Fibroblast of lung (primary cell): ENCODE measurements at regions not wholly inside any gene's neighbourhood (a gene's known extent, or its start where the extent isn't known, plus 50 kb on each side); places are given as distances from the start of the nearest gene placed in this dataset.
"Not testable (repeated sequence)": the region's sequence is repeated elsewhere in the genome, so short reads cannot be mapped to it uniquely, and the experiment has no call there.

Experiments
- DNase-seq, 2 donors: peaks; one replicate each; pipeline versions ENCODE4 v3.0.0 to v3.0.0-alpha.2; 2010; ENCODE audit warnings: low read depth in 2 of 2
- H2AFZ ChIP-seq: 2 replicates; pipeline ENCODE4 v1.5.1; 2012; ENCODE audit warnings: low read length, control low read depth, inconsistent platforms
- H3K27ac ChIP-seq: 2 replicates; pipeline ENCODE4 v1.5.1; 2011; ENCODE audit warnings: low read length, control low read depth; ENCODE audit not compliant: insufficient read depth
- H3K27me3 ChIP-seq: 2 replicates; pipeline ENCODE4 v1.5.1; 2011; ENCODE audit warnings: mild to moderate bottlenecking, low read length; ENCODE audit not compliant: control insufficient read depth, insufficient read depth
- H3K36me3 ChIP-seq: 2 replicates; pipeline ENCODE4 v1.5.1; 2011; ENCODE audit warnings: low read length; ENCODE audit not compliant: control insufficient read depth, insufficient read depth
- H3K4me1 ChIP-seq: 2 replicates; pipeline ENCODE4 v1.5.1; 2011; ENCODE audit warnings: low read length; ENCODE audit not compliant: control insufficient read depth, insufficient read depth; ENCODE audit errors: extremely low read depth
- H3K4me2 ChIP-seq: 2 replicates; pipeline ENCODE4 v1.5.1; 2011; ENCODE audit warnings: low read length, control low read depth; ENCODE audit not compliant: insufficient read depth; ENCODE audit errors: extremely low read depth
- H3K4me3 ChIP-seq, 4 experiments: fragments of 200-600 bp in 1 of 4; sonication (generic) in 1 of 4; replicated peaks in 1 of 4; 2 replicates each; pipeline ENCODE4 v1.5.1; 2011 to 2016; ENCODE audit warnings: low read length in 4 of 4, low read depth in 3 of 4, mild to moderate bottlenecking in 3 of 4, control low read depth in 2 of 4, inconsistent platforms in 1 of 4, mixed read lengths in 1 of 4; ENCODE audit not compliant: insufficient read depth in 1 of 4; ENCODE audit errors: control extremely low read depth in 1 of 4
- H3K79me2 ChIP-seq: 2 replicates; pipeline ENCODE4 v1.5.1; 2012; ENCODE audit warnings: mild to moderate bottlenecking, low read length, inconsistent platforms; ENCODE audit not compliant: control insufficient read depth, insufficient read depth
- H3K9ac ChIP-seq: 2 replicates; pipeline ENCODE4 v1.5.1; 2011; ENCODE audit warnings: mild to moderate bottlenecking, low read length, control low read depth; ENCODE audit not compliant: insufficient read depth
- H3K9me3 ChIP-seq: 2 replicates; pipeline ENCODE4 v1.5.1; 2012; ENCODE audit warnings: low read depth, low read length; ENCODE audit not compliant: control insufficient read depth, insufficient read depth
- H4K20me1 ChIP-seq: 2 replicates; pipeline ENCODE4 v1.5.1; 2011; ENCODE audit warnings: low read length; ENCODE audit not compliant: control insufficient read depth, insufficient read depth; ENCODE audit errors: extremely low read depth
- EZH2 ChIP-seq: IDR thresholded peaks from 2 replicates; pipeline ENCODE4 v1.5.1; 2012; ENCODE audit warnings: low read length, control low read depth, mild to moderate bottlenecking; ENCODE audit errors: missing control alignments
- TF ChIP-seq, protein P1 (sequence below), 2 donors: IDR thresholded peaks in 1 of 2; conservative IDR thresholded peaks in 1 of 2; 1 replicate in 1 of 2; 2 replicates in 1 of 2; pipeline ENCODE4 v1.5.1; 2011 to 2012; ENCODE audit warnings: low read length in 2 of 2, control low read depth in 1 of 2, inconsistent platforms in 1 of 2, low read depth in 1 of 2, mild to moderate bottlenecking in 1 of 2

DNA sequence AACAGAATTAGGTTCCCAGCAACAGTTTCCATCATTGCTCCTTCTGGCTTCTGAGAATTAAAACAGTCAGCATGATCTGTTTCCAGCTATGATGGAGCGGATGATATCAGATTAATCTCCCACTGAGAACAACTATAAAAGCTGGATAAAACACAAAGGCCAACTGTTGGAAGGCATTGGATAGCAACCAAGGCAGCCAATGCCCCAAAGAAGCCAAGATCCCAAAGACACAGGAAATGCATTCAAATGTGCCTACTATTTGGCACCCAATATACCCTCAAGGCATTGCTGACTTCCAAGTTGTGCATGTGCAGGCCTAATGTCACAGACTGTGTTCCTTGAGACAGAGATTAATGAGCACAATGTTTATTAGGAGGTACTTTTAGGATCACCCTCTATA is 259.3 kb downstream of the ARHGAP12 start:
- Histone ChIP-seq H3K27ac (no peak overlapping the region), H3K4me3 (no peak overlapping the region), H2AFZ (no peak overlapping the region), H3K9me3 (no peaks in the 10 kb centered on the region), H3K4me1 (no peaks in the 10 kb centered on the region), H3K4me2 (no peak overlapping the region), H3K27me3 (no peaks in the 10 kb centered on the region), H3K36me3 (no peaks in the 10 kb centered on the region), H4K20me1 (no peaks in the 10 kb centered on the region), H3K9ac (no peak overlapping the region), H3K79me2 (no peaks in the 10 kb centered on the region)
- TF ChIP-seq EZH2, result no peak
- DNase-seq, result no peak

DNA sequence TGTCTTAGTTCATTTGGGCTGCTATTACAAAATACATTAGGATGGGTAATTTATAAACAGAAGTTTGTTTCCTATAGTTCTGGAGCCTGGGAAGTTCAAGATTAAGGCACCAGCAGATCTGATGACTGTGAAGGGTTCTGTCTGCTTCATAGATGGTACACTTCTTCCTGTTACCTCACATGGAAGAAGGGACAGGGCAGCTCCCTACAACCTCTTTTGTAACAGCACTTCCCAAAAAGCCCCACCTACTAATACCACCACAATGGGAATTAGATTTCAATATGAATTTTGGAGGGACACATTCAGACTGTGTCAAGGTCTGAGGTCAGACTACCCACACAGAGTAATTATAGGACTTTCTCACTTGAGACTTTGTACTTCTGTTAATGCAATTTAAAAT is 260.3 kb downstream of the ARHGAP12 start:
- no peaks in the 10 kb centered on the region for H3K4me1 ChIP-seq
- no peaks in the 10 kb centered on the region for H3K79me2 ChIP-seq
- H3K27ac ChIP-seq, result no peak overlapping the region

DNA sequence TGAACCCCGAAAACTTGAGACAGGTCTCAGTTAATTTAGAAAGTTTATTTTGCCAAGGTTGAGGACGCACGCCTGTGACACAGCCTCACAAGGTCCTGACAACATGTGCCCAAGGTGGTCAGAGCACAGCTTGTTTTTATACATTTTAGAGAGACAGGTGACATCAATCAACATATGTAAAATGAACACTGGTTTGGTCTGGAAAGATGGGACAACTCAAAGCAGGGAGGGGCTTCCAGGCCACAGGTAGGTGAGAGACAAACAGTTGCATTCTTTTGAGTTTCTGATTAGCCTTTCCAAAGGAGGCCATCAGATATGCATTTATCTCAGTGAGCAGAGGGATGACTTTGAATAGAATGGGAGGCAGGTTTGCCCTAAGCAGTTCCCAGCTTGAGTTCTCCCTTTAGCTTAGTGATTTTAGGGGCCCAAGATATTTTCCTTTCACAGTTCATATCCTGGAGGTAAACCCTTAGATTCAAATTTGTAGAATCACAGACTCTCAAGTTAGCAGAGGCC is 262.8 kb downstream of the ARHGAP12 start:
- not testable (repeated sequence) for H4K20me1 ChIP-seq, H2AFZ ChIP-seq, H3K27me3 ChIP-seq, H3K9me3 ChIP-seq, H3K9ac ChIP-seq, H3K36me3 ChIP-seq, H3K79me2 ChIP-seq, H3K4me3 ChIP-seq, H3K4me1 ChIP-seq, DNase-seq, H3K27ac ChIP-seq, H3K4me2 ChIP-seq

More for the DNA sequence above, 260.3 kb downstream of the ARHGAP12 start:
- no peak overlapping the region for H3K4me2 ChIP-seq
- H2AFZ ChIP-seq, result no peak overlapping the region
- H3K4me3 ChIP-seq, result no peak overlapping the region
- H3K36me3 ChIP-seq, result no peaks in the 10 kb centered on the region
- no peaks in the 10 kb centered on the region for H3K9me3 ChIP-seq
- TF ChIP-seq, protein P1, sequence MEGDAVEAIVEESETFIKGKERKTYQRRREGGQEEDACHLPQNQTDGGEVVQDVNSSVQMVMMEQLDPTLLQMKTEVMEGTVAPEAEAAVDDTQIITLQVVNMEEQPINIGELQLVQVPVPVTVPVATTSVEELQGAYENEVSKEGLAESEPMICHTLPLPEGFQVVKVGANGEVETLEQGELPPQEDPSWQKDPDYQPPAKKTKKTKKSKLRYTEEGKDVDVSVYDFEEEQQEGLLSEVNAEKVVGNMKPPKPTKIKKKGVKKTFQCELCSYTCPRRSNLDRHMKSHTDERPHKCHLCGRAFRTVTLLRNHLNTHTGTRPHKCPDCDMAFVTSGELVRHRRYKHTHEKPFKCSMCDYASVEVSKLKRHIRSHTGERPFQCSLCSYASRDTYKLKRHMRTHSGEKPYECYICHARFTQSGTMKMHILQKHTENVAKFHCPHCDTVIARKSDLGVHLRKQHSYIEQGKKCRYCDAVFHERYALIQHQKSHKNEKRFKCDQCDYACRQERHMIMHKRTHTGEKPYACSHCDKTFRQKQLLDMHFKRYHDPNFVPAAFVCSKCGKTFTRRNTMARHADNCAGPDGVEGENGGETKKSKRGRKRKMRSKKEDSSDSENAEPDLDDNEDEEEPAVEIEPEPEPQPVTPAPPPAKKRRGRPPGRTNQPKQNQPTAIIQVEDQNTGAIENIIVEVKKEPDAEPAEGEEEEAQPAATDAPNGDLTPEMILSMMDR (conservative IDR thresholded peaks at IDR 0.05 in 1 of 2, IDR thresholded peaks at IDR 0.05 in 1 of 2; ENCODE audit: low read depth in 1 of 2, low read length in 2 of 2), result no peak
- no peak for TF ChIP-seq EZH2
- H4K20me1 ChIP-seq, result no peaks in the 10 kb centered on the region
- H3K27me3 ChIP-seq, result no peaks in the 10 kb centered on the region
- no peak for DNase-seq
- no peak overlapping the region for H3K9ac ChIP-seq

DNA sequence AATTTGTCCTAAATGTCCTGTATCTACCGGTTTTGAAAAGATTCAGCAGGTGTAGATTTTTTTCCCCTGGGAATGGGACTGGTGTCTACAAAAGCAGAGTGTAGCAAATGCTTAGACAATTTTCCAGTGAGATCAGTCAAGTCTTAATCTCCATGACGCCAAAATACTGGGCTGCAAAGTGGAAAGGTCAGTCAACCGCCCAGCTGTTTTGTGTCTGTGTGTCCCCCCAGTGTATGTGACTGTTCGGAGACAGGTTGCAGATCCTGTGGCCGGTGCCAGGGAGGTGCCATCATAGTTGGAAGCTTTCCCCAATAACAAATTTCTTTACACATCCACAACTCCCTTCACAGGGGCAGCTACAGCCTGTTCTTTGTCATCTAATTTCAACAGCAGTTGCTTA is 263.8 kb downstream of the ARHGAP12 start:
- H3K4me3 ChIP-seq, result no peak overlapping the region
- H4K20me1 ChIP-seq, result no peaks in the 10 kb centered on the region
- no peak for TF ChIP-seq EZH2
- TF ChIP-seq, protein P1 (conservative IDR thresholded peaks at IDR 0.05 in 1 of 2, IDR thresholded peaks at IDR 0.05 in 1 of 2; ENCODE audit: low read depth in 1 of 2, low read length in 2 of 2), result no peak
- H3K4me2 ChIP-seq, result no peak overlapping the region
- H3K9ac ChIP-seq, result no peak overlapping the region
- no peak for DNase-seq
- no peaks in the 10 kb centered on the region for H3K27me3 ChIP-seq
- H2AFZ ChIP-seq, result no peak overlapping the region
- H3K79me2 ChIP-seq, result no peaks in the 10 kb centered on the region
- no peaks in the 10 kb centered on the region for H3K36me3 ChIP-seq
- H3K9me3 ChIP-seq, result no peaks in the 10 kb centered on the region
- no peak overlapping the region for H3K27ac ChIP-seq
- no peaks in the 10 kb centered on the region for H3K4me1 ChIP-seq

DNA sequence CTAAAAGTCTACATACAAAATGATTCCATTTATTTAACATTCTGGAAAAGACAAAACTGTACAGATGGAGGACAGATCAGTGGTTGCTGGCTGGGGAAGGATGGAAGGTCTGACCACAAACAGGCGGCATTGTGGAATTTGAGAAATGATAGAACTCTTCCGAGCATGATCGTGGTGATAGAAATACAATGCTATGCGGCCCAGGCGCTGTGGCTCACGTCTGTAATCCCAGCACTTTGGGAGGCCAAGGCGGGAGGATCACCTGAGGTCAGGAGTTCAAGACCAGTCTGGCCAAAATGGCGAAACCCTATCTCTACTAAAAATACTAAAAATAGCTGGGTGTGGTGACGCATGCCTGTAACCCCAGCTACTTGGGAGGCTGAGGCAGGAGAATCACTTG is 264.6 kb downstream of the ARHGAP12 start:
- peak in 1 of 2 donors; percentile 73 for DNase-seq
- not testable (repeated sequence) for H4K20me1 ChIP-seq, H3K4me2 ChIP-seq, H3K4me3 ChIP-seq, H3K36me3 ChIP-seq, H3K79me2 ChIP-seq, H3K9me3 ChIP-seq, H3K9ac ChIP-seq, H3K27ac ChIP-seq, H3K4me1 ChIP-seq, H2AFZ ChIP-seq, H3K27me3 ChIP-seq
